Panc1 (cell line): ENCODE measurements at regions not wholly inside any gene's neighbourhood (a gene's known extent, or its start where the extent isn't known, plus 50 kb on each side); places are given as distances from the start of the nearest gene placed in this dataset.

Experiments
- ATAC-seq: fragments of 200-7000 bp; cut with Tn5 transposase; 2 replicates; pipeline ENCODE4 v1.9.1; 2020; ENCODE audit warnings: mild to moderate bottlenecking, moderate library complexity
- BruUV-seq: library from RNA; stranded (reverse); fragments of 400-500 nt; replicated peaks from 2 replicates; lab custom pipeline; 2021; lab: Mats Ljungman, UMichigan
- CTCF ChIA-PET: fragments of 300-600 bp; sonication (Branson Sonifier 250); formaldehyde crosslinking; loops from one replicate; lab custom pipeline; 2022; ENCODE audit warnings: antibody characterized with exemption; lab: Charles Lee
- POLR2A ChIA-PET: fragments of 300-600 bp; sonication (Branson Sonifier 250); formaldehyde crosslinking; loops from one replicate; lab custom pipeline; 2022; ENCODE audit warnings: antibody characterized with exemption; lab: Charles Lee
- DNase-seq: peaks from one replicate; pipeline ENCODE4 v3.0.0-alpha.2; 2010; ENCODE audit warnings: low read depth, low spot score
- H3K27ac ChIP-seq: 2 replicates; pipeline ENCODE4 v1.5.1; 2011; ENCODE audit warnings: mild to moderate bottlenecking, low read length, inconsistent platforms
- H3K27me3 ChIP-seq: fragments of 200-500 bp; sonication (Bioruptor generic); 2 replicates; pipeline ENCODE4 v1.6.0; 2014; ENCODE audit warnings: low read length, inconsistent platforms; ENCODE audit not compliant: control insufficient read depth, insufficient read depth
- H3K36me3 ChIP-seq: fragments of 200-500 bp; sonication (Bioruptor generic); 2 replicates; pipeline ENCODE4 v1.5.1; 2014; ENCODE audit warnings: inconsistent platforms, mild to moderate bottlenecking, low read length, moderate library complexity; ENCODE audit not compliant: control insufficient read depth, insufficient read depth
- H3K4me1 ChIP-seq: 2 replicates; pipeline ENCODE4 v1.5.1; 2011; ENCODE audit warnings: inconsistent platforms, mild to moderate bottlenecking, low read length, moderate library complexity; ENCODE audit not compliant: control insufficient read depth, insufficient read depth
- H3K4me3 ChIP-seq, 2 experiments: 2 replicates each; pipeline ENCODE4 v1.5.1; 2011 to 2012; ENCODE audit warnings: low read depth in 2 of 2, low read length in 2 of 2, mild to moderate bottlenecking in 2 of 2, inconsistent platforms in 1 of 2, moderate library complexity in 1 of 2
- H3K9me3 ChIP-seq: fragments of 200-500 bp; sonication (Bioruptor generic); 2 replicates; pipeline ENCODE4 v1.5.1; 2014; ENCODE audit warnings: low read depth, mild to moderate bottlenecking, inconsistent platforms, low read length, moderate library complexity; ENCODE audit not compliant: control insufficient read depth, insufficient read depth
- POLR2AphosphoS5 ChIP-seq: IDR thresholded peaks from 2 replicates; pipeline ENCODE4 v1.6.1; 2012; ENCODE audit warnings: mild to moderate bottlenecking, low read depth, low read length, moderate library complexity
- SIN3A ChIP-seq: IDR thresholded peaks from 2 replicates; pipeline ENCODE4 v1.6.1; 2012; ENCODE audit warnings: low read depth, mild to moderate bottlenecking, low read length, moderate library complexity, borderline replicate concordance; ENCODE audit not compliant: insufficient read depth
- TCF7L2 ChIP-seq: IDR thresholded peaks from 2 replicates; pipeline ENCODE4 v1.6.1; 2011; ENCODE audit warnings: mild to moderate bottlenecking, low read depth, low read length, inconsistent platforms
- in situ Hi-C: cut with HindIII; loops from 2 replicates; pipeline ENCODE4 v1.10.0; 2016; ENCODE audit warnings: low sequenced_read_pairs, low pct_unique_long_range_greater_than_20kb
- intact Hi-C: fragments of 100-400 bp; cut with micrococcal nuclease; formaldehyde crosslinking; loops from one replicate; pipeline ENCODE4 v1.10.0; 2022; ENCODE audit not compliant: unreplicated experiment
- TF ChIP-seq, protein P1 (sequence below), 2 experiments: IDR thresholded peaks; 2 replicates each; pipeline ENCODE4 v1.6.1; 2011 to 2012; ENCODE audit warnings: low read depth in 2 of 2, control low read depth in 1 of 2, low read length in 1 of 2, mild to moderate bottlenecking in 1 of 2, moderate library complexity in 1 of 2; ENCODE audit not compliant: insufficient read depth in 1 of 2
- TF ChIP-seq, protein P2 (sequence below): fragments of 450-650 bp; IDR thresholded peaks from 2 replicates; pipeline ENCODE4 v1.5.1; 2017; ENCODE audit warnings: mild to moderate bottlenecking

DNA sequence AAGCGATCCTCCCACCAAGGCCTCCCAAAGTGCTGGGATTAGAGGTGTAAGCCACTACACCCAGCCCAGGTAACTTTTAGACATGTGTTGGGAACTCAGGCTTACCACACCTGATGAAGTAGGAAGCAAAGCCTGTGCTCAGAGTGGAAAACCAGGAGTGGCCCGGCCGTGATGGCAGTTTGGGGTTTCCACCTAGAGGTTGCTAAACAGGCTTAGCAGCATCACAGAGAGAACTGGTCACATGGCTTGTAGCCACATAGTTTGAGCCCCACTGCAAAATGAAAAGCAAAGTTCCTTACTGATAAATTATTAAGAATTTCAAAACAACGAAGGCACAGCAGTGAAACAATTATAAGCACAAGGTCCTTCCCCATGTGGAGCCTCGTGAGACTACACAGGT, 142.6 kb upstream of the CXADR start:
- no TSS peak for BruUV-seq
- CTCF ChIA-PET: no interaction called here

DNA sequence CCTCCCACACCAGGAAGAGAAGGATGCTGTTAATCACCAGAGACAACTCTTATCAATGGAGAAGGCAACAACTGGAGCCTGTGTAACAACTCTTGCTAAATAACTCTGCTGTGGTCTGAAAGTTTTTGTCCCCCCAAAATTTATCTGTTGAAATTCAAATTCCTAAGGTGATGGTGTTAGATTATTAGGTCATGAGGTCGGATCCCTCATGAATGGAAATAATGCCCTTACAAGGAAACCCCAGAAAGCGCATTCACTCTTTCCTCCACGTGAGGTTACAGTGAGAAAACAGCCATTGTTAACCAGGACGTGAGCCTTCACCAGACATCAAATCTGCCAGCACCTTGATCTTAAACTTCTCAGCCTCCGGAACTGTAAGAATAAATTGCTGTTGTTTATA, 141.9 kb upstream of the CXADR start:
- in situ Hi-C loops: no loop called here
- intact Hi-C loops: no loop called here
- Histone ChIP-seq H3K36me3 (no peaks in the 10 kb centered on the region), H3K4me3 (no peak overlapping the region), H3K4me1 (no peaks in the 10 kb centered on the region), H3K27me3 (peaks cover 2% of the 10 kb centered on the region), H3K27ac (no peak overlapping the region), H3K9me3 (no peaks in the 10 kb centered on the region)
- DNase-seq: no peak
- CTCF ChIA-PET: no interaction called here
- no peak for ATAC-seq
- TF ChIP-seq, protein P1, sequence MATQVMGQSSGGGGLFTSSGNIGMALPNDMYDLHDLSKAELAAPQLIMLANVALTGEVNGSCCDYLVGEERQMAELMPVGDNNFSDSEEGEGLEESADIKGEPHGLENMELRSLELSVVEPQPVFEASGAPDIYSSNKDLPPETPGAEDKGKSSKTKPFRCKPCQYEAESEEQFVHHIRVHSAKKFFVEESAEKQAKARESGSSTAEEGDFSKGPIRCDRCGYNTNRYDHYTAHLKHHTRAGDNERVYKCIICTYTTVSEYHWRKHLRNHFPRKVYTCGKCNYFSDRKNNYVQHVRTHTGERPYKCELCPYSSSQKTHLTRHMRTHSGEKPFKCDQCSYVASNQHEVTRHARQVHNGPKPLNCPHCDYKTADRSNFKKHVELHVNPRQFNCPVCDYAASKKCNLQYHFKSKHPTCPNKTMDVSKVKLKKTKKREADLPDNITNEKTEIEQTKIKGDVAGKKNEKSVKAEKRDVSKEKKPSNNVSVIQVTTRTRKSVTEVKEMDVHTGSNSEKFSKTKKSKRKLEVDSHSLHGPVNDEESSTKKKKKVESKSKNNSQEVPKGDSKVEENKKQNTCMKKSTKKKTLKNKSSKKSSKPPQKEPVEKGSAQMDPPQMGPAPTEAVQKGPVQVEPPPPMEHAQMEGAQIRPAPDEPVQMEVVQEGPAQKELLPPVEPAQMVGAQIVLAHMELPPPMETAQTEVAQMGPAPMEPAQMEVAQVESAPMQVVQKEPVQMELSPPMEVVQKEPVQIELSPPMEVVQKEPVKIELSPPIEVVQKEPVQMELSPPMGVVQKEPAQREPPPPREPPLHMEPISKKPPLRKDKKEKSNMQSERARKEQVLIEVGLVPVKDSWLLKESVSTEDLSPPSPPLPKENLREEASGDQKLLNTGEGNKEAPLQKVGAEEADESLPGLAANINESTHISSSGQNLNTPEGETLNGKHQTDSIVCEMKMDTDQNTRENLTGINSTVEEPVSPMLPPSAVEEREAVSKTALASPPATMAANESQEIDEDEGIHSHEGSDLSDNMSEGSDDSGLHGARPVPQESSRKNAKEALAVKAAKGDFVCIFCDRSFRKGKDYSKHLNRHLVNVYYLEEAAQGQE (IDR thresholded peaks at IDR 0.05; ENCODE audit: insufficient read depth in 1 of 2, low read depth in 2 of 2, low read length in 1 of 2): no peak
- no peak for TF ChIP-seq TCF7L2
- no peak for TF ChIP-seq SIN3A
- BruUV-seq: no TSS peak
- POLR2A ChIA-PET: no interaction called here

More for the DNA sequence above, 142.6 kb upstream of the CXADR start:
- POLR2A ChIA-PET: no interaction called here
- Histone ChIP-seq H3K4me3 (no peak overlapping the region), H3K27me3 (peaks cover 2% of the 10 kb centered on the region), H3K4me1 (no peaks in the 10 kb centered on the region), H3K36me3 (no peaks in the 10 kb centered on the region), H3K9me3 (no peaks in the 10 kb centered on the region), H3K27ac (no peak overlapping the region)
- TF ChIP-seq SIN3A (no peak), POLR2AphosphoS5 (no peak), TCF7L2 (no peak)
- TF ChIP-seq, protein P1 (IDR thresholded peaks at IDR 0.05; ENCODE audit: insufficient read depth in 1 of 2, low read depth in 2 of 2, low read length in 1 of 2): no peak
- TF ChIP-seq, protein P2, sequence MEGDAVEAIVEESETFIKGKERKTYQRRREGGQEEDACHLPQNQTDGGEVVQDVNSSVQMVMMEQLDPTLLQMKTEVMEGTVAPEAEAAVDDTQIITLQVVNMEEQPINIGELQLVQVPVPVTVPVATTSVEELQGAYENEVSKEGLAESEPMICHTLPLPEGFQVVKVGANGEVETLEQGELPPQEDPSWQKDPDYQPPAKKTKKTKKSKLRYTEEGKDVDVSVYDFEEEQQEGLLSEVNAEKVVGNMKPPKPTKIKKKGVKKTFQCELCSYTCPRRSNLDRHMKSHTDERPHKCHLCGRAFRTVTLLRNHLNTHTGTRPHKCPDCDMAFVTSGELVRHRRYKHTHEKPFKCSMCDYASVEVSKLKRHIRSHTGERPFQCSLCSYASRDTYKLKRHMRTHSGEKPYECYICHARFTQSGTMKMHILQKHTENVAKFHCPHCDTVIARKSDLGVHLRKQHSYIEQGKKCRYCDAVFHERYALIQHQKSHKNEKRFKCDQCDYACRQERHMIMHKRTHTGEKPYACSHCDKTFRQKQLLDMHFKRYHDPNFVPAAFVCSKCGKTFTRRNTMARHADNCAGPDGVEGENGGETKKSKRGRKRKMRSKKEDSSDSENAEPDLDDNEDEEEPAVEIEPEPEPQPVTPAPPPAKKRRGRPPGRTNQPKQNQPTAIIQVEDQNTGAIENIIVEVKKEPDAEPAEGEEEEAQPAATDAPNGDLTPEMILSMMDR: no peak
- no peak for ATAC-seq
- DNase-seq: no peak
- intact Hi-C loops: no loop called here
- in situ Hi-C loops: no loop called here
